Spleen (tissue), 7 donors: ENCODE measurements at regions not wholly inside any gene's neighbourhood (a gene's known extent, or its start where the extent isn't known, plus 50 kb on each side); places are given as distances from the start of the nearest gene placed in this dataset.

Experiments used
- POLR2A ChIP-seq, 3 donors: fragments of 450-650 bp; IDR thresholded peaks; one replicate each; pipeline ENCODE4 v1.5.1; 2017; ENCODE audit warnings: antibody characterized with exemption in 3 of 3, mild to moderate bottlenecking in 1 of 3
- POLR2AphosphoS5 ChIP-seq, 3 donors: sonication (generic); formaldehyde crosslinking; IDR thresholded peaks; one replicate each; pipeline ENCODE4 v1.5.1; 2017; ENCODE audit warnings: antibody characterized with exemption in 3 of 3
- TF ChIP-seq, protein P1 (sequence below), 11 experiments: fragments of 200-600 bp in 7 of 11; fragments of 450-650 bp in 4 of 11; sonication (generic) in 4 of 11; IDR thresholded peaks in 8 of 11; conservative IDR thresholded peaks in 3 of 11; 1 replicate in 7 of 11; 2 replicates in 4 of 11; pipeline versions ENCODE4 v1.4.0 to v1.8.0; 2016 to 2021; ENCODE audit warnings: antibody characterized with exemption in 11 of 11, inconsistent platforms in 4 of 11, mild to moderate bottlenecking in 1 of 11
- donor health status: DM: no; HTN: no; CAD: no; lungs with moderate emphysema.
- donor health status: DM: no; HTN: no; CAD: no.
- donor health status: DM: no; HTN: no; CAD: no.

DNA sequence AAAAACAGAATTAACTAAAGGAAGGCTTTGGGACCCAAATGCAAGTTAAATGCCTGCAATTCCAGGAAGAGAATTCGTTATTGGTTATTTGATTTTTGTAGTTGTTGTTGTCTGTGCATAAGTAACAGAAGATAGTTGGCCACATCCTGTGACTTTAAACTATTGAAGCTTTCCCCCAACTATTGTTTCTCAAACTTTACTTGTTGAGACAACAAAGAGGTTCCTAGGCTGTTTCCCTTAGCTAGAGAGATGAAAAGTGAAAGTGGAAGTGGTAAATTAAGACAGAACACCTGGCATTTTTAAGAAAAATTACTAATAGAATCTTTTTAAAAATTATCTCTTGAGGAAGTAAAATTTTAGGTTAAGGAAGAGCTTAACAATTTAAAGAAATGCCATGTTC is 525.2 kb downstream of the PKHD1 start:
- TF ChIP-seq, protein P1, sequence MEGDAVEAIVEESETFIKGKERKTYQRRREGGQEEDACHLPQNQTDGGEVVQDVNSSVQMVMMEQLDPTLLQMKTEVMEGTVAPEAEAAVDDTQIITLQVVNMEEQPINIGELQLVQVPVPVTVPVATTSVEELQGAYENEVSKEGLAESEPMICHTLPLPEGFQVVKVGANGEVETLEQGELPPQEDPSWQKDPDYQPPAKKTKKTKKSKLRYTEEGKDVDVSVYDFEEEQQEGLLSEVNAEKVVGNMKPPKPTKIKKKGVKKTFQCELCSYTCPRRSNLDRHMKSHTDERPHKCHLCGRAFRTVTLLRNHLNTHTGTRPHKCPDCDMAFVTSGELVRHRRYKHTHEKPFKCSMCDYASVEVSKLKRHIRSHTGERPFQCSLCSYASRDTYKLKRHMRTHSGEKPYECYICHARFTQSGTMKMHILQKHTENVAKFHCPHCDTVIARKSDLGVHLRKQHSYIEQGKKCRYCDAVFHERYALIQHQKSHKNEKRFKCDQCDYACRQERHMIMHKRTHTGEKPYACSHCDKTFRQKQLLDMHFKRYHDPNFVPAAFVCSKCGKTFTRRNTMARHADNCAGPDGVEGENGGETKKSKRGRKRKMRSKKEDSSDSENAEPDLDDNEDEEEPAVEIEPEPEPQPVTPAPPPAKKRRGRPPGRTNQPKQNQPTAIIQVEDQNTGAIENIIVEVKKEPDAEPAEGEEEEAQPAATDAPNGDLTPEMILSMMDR (IDR thresholded peaks at IDR 0.05 in 8 of 11, conservative IDR thresholded peaks at IDR 0.05 in 3 of 11): no peak
- TF ChIP-seq POLR2A (IDR thresholded peaks at IDR 0.05) (no peak), POLR2AphosphoS5 (IDR thresholded peaks at IDR 0.05) (no peak)
